ENCODE measurements at regions not wholly inside any gene's neighbourhood (a gene's known extent, or its start where the extent isn't known, plus 50 kb on each side); places are given as distances from the start of the nearest gene placed in this dataset.
"Not testable (repeated sequence)": the region's sequence is repeated elsewhere in the genome, so short reads cannot be mapped to it uniquely, and the experiment has no call there.

GRCh38 chr1:146479188-146479587 is 250.4 kb upstream of the NOTCH2NLA start:
- not testable (repeated sequence) for H3K27me3 Mint-ChIP-seq, H3K27ac Mint-ChIP-seq, H3K9me3 Mint-ChIP-seq

GRCh38 chr1:146478125-146478720 is 249.4 kb upstream of the NOTCH2NLA start:
- H3K9me3 Mint-ChIP-seq; H3K4me1 Mint-ChIP-seq; H3K27me3 Mint-ChIP-seq; H3K36me3 Mint-ChIP-seq (ENCODE audit: low read depth); intact Hi-C loops (cut with micrococcal nuclease); H3K4me3 Mint-ChIP-seq; H3K27ac Mint-ChIP-seq: not testable (repeated sequence)
- peak; percentile 76 for DNase-seq

More at GRCh38 chr1:146479188-146479587, 250.4 kb upstream of the NOTCH2NLA start:
- H3K36me3 Mint-ChIP-seq (ENCODE audit: low read depth); DNase-seq; H3K4me1 Mint-ChIP-seq; H3K4me3 Mint-ChIP-seq; intact Hi-C loops (cut with micrococcal nuclease): not testable (repeated sequence)

- H3K4me3 Mint-ChIP-seq; H3K27me3 Mint-ChIP-seq; H3K27ac Mint-ChIP-seq; H3K36me3 Mint-ChIP-seq (ENCODE audit: low read depth); H3K9me3 Mint-ChIP-seq; intact Hi-C loops (cut with micrococcal nuclease); DNase-seq: not testable (repeated sequence)
- peaks cover 10% of the 10 kb centered on the region for H3K4me1 Mint-ChIP-seq
Observed at GRCh38 chr1:146475086-146475485, 246.3 kb upstream of the NOTCH2NLA start.

- intact Hi-C loops (cut with micrococcal nuclease); DNase-seq; H3K36me3 Mint-ChIP-seq (ENCODE audit: low read depth); H3K9me3 Mint-ChIP-seq; H3K27me3 Mint-ChIP-seq; H3K27ac Mint-ChIP-seq; H3K4me3 Mint-ChIP-seq: not testable (repeated sequence)
- peaks cover 10% of the 10 kb centered on the region for H3K4me1 Mint-ChIP-seq
Observed at GRCh38 chr1:146474216-146474615, 245.4 kb upstream of the NOTCH2NLA start.

- Mint-ChIP-seq H3K27ac (peak overlapping the region; percentile 86), H3K4me3 (peak overlapping the region; percentile 91)
- H3K27me3 Mint-ChIP-seq; H3K9me3 Mint-ChIP-seq; intact Hi-C loops (cut with micrococcal nuclease); H3K4me1 Mint-ChIP-seq; H3K36me3 Mint-ChIP-seq (ENCODE audit: low read depth): not testable (repeated sequence)
- DNase-seq: peak; percentile 93
Observed at GRCh38 chr1:146472192-146472861, 243.5 kb upstream of the NOTCH2NLA start.

- H3K27ac Mint-ChIP-seq; H3K27me3 Mint-ChIP-seq; H3K4me3 Mint-ChIP-seq; intact Hi-C loops (cut with micrococcal nuclease); DNase-seq; H3K36me3 Mint-ChIP-seq (ENCODE audit: low read depth); H3K9me3 Mint-ChIP-seq: not testable (repeated sequence)
- H3K4me1 Mint-ChIP-seq: peaks cover 11% of the 10 kb centered on the region
Observed at GRCh38 chr1:146459939-146460338, 231.1 kb upstream of the NOTCH2NLA start.

- H3K4me3 Mint-ChIP-seq; intact Hi-C loops (cut with micrococcal nuclease); H3K27ac Mint-ChIP-seq; H3K36me3 Mint-ChIP-seq (ENCODE audit: low read depth); H3K27me3 Mint-ChIP-seq; H3K9me3 Mint-ChIP-seq: not testable (repeated sequence)
- peak; percentile 63 for DNase-seq
- H3K4me1 Mint-ChIP-seq: peaks cover 11% of the 10 kb centered on the region
Observed at GRCh38 chr1:146459308-146459707, 230.5 kb upstream of the NOTCH2NLA start.

GRCh38 chr1:146448877-146449246 is 220.0 kb upstream of the NOTCH2NLA start:
- intact Hi-C loops (cut with micrococcal nuclease); H3K27ac Mint-ChIP-seq; DNase-seq; H3K27me3 Mint-ChIP-seq; H3K4me3 Mint-ChIP-seq; H3K36me3 Mint-ChIP-seq (ENCODE audit: low read depth); H3K4me1 Mint-ChIP-seq; H3K9me3 Mint-ChIP-seq: not testable (repeated sequence)

- H3K9me3 Mint-ChIP-seq; H3K36me3 Mint-ChIP-seq (ENCODE audit: low read depth); H3K27me3 Mint-ChIP-seq; intact Hi-C loops (cut with micrococcal nuclease); H3K4me1 Mint-ChIP-seq; H3K27ac Mint-ChIP-seq; H3K4me3 Mint-ChIP-seq: not testable (repeated sequence)
- peak; percentile 89 for DNase-seq
Observed at GRCh38 chr1:146448212-146448876, 219.5 kb upstream of the NOTCH2NLA start.

- H3K36me3 Mint-ChIP-seq (ENCODE audit: low read depth); H3K9me3 Mint-ChIP-seq; intact Hi-C loops (cut with micrococcal nuclease); H3K27ac Mint-ChIP-seq; H3K27me3 Mint-ChIP-seq; H3K4me1 Mint-ChIP-seq: not testable (repeated sequence)
- DNase-seq: peak; percentile 81
- H3K4me3 Mint-ChIP-seq: peak overlapping the region; percentile 81
Observed at GRCh38 chr1:146443871-146444222, 215.0 kb upstream of the NOTCH2NLA start.

GRCh38 chr1:146443088-146443870 is 214.5 kb upstream of the NOTCH2NLA start:
- H3K36me3 Mint-ChIP-seq (ENCODE audit: low read depth); intact Hi-C loops (cut with micrococcal nuclease); H3K4me1 Mint-ChIP-seq; H3K9me3 Mint-ChIP-seq; H3K27me3 Mint-ChIP-seq; H3K4me3 Mint-ChIP-seq; H3K27ac Mint-ChIP-seq: not testable (repeated sequence)
- peak; percentile 64 for DNase-seq

- intact Hi-C loops (cut with micrococcal nuclease); H3K27me3 Mint-ChIP-seq; H3K4me3 Mint-ChIP-seq; H3K4me1 Mint-ChIP-seq; H3K36me3 Mint-ChIP-seq (ENCODE audit: low read depth); DNase-seq; H3K27ac Mint-ChIP-seq; H3K9me3 Mint-ChIP-seq: not testable (repeated sequence)
Observed at GRCh38 chr1:146438543-146438942, 209.7 kb upstream of the NOTCH2NLA start.

- H3K4me3 Mint-ChIP-seq; DNase-seq; H3K36me3 Mint-ChIP-seq (ENCODE audit: low read depth); H3K27ac Mint-ChIP-seq; intact Hi-C loops (cut with micrococcal nuclease); H3K9me3 Mint-ChIP-seq; H3K27me3 Mint-ChIP-seq; H3K4me1 Mint-ChIP-seq: not testable (repeated sequence)
Observed at GRCh38 chr1:146416642-146417041, 187.8 kb upstream of the NOTCH2NLA start.

- H3K4me3 Mint-ChIP-seq; H3K9me3 Mint-ChIP-seq; DNase-seq; H3K27ac Mint-ChIP-seq; H3K36me3 Mint-ChIP-seq (ENCODE audit: low read depth); H3K4me1 Mint-ChIP-seq; H3K27me3 Mint-ChIP-seq; intact Hi-C loops (cut with micrococcal nuclease): not testable (repeated sequence)
Observed at GRCh38 chr1:146415017-146415416, 186.2 kb upstream of the NOTCH2NLA start.
